ENCODE measurements at regions not wholly inside any gene's neighbourhood (a gene's known extent, or its start where the extent isn't known, plus 50 kb on each side); places are given as distances from the start of the nearest gene placed in this dataset.

DNA sequence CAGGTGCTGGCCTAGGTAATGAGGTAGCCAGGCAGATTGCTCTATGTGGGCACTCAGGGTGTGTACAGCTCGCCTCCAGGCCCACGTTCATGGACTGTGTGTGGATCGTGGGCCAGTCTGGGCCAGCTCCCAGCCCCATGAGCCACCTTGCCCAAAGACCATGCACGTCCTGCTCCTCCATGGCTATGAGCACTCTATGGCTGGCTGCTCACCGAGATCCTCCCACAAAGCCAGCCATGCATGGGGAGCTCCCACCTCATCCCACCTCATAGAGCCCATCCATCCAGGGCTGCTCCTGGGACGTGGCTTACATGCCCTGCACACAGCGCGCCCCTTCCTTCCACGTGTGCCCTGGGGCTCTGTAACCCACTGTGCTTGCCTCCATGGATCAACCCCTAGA, 262.5 kb upstream of the IRX1 start:
- in situ Hi-C loops (cut with MboI) = no loop called here

GRCh38 chr5:3331819-3332218, 263.8 kb upstream of the IRX1 start:
- H2AFZ ChIP-seq = no peak overlapping the region
- 69 to 80% methylated on average over 6 of the region's 6 CpGs for WGBS, 2 experiments (ENCODE audit: low coverage in 1 of 2, low lambda C conversion rate in 2 of 2, missing lambda C conversion rate in 2 of 2)
- H3K4me2 ChIP-seq (ENCODE audit: unreplicated experiment) = no peak overlapping the region
- H3K27ac ChIP-seq = no peak overlapping the region
- H3K27me3 ChIP-seq (replicated peaks; ENCODE audit: insufficient read depth) = no peaks in the 10 kb centered on the region
- no peak for TF ChIP-seq EZH2phosphoT487 (IDR thresholded peaks at IDR 0.05; ENCODE audit: insufficient read depth, low read depth)
- no peak for TF ChIP-seq EZH2 (IDR thresholded peaks at IDR 0.05; ENCODE audit: insufficient read depth, poor library complexity, severe bottlenecking)
- no peaks in the 10 kb centered on the region for H4K20me1 ChIP-seq (ENCODE audit: insufficient read depth)
- in situ Hi-C loops (cut with MboI) = no loop called here
- no peaks in the 10 kb centered on the region for H3K9me3 ChIP-seq (ENCODE audit: low read depth)
- no peak overlapping the region for H3K4me3 ChIP-seq
- no peaks in the 10 kb centered on the region for H3K79me2 ChIP-seq (ENCODE audit: insufficient read depth)
- no peaks in the 10 kb centered on the region for H3K36me3 ChIP-seq (ENCODE audit: low read depth)
- H3F3A ChIP-seq (ENCODE audit: insufficient read depth) = no peaks in the 10 kb centered on the region
- DNase-seq = no peak
- no peaks in the 10 kb centered on the region for H3K9me2 ChIP-seq (ENCODE audit: insufficient read depth)
- no peaks in the 10 kb centered on the region for H3K4me1 ChIP-seq (ENCODE audit: insufficient read depth)
- H3K9ac ChIP-seq = no peak overlapping the region

More for the DNA sequence above, 262.5 kb upstream of the IRX1 start:
- H3K4me1 ChIP-seq (ENCODE audit: insufficient read depth) = no peaks in the 10 kb centered on the region
- no peaks in the 10 kb centered on the region for H3K9me2 ChIP-seq (ENCODE audit: insufficient read depth)
- no peak overlapping the region for H3K27ac ChIP-seq
- no peak for DNase-seq
- H3K4me3 ChIP-seq = no peak overlapping the region
- H3K36me3 ChIP-seq (ENCODE audit: low read depth) = no peaks in the 10 kb centered on the region
- H3F3A ChIP-seq (ENCODE audit: insufficient read depth) = no peaks in the 10 kb centered on the region
- no peaks in the 10 kb centered on the region for H4K20me1 ChIP-seq (ENCODE audit: insufficient read depth)
- H2AFZ ChIP-seq = no peak overlapping the region
- no peaks in the 10 kb centered on the region for H3K27me3 ChIP-seq (replicated peaks; ENCODE audit: insufficient read depth)
- no peaks in the 10 kb centered on the region for H3K79me2 ChIP-seq (ENCODE audit: insufficient read depth)
- no peak overlapping the region for H3K4me2 ChIP-seq (ENCODE audit: unreplicated experiment)
- H3K9me3 ChIP-seq (ENCODE audit: low read depth) = no peaks in the 10 kb centered on the region
- WGBS, 2 experiments (ENCODE audit: low coverage in 1 of 2, low lambda C conversion rate in 2 of 2, missing lambda C conversion rate in 2 of 2) = 69 to 72% methylated on average over 8 to 9 of the region's 9 CpGs
- no peak overlapping the region for H3K9ac ChIP-seq
- TF ChIP-seq EZH2phosphoT487 (IDR thresholded peaks at IDR 0.05; ENCODE audit: insufficient read depth, low read depth) = no peak
- no peak for TF ChIP-seq EZH2 (IDR thresholded peaks at IDR 0.05; ENCODE audit: insufficient read depth, poor library complexity, severe bottlenecking)

DNA sequence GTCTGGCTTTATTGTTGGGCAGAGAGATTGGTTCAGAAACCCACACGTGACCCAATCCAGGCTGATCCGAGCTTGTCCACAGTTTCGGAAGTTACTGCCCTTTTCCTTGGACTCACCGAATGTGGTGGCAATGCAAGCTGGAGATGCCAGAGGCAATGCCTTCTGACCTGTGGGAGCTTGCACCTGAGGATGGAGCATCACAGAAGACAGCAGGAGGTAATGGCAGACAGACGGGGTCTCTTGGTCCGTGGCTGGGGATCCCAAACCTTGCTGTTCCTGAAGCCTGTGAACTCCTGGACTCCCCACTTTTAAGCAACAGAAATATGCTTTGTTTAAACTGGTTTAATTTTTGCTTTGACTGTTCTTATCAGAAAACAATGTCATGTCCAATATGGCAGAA, 265.2 kb upstream of the IRX1 start:
- Histone ChIP-seq H3K27me3 (replicated peaks; ENCODE audit: insufficient read depth) (no peaks in the 10 kb centered on the region), H3K4me2 (ENCODE audit: unreplicated experiment) (no peak overlapping the region), H3K36me3 (ENCODE audit: low read depth) (no peaks in the 10 kb centered on the region), H3K4me3 (no peak overlapping the region), H3K9me2 (ENCODE audit: insufficient read depth) (no peaks in the 10 kb centered on the region), H3K9ac (no peak overlapping the region), H2AFZ (no peak overlapping the region), H3K4me1 (ENCODE audit: insufficient read depth) (peaks cover 4% of the 10 kb centered on the region; the same call in 1 of the 2 replicates), H3K27ac (no peak overlapping the region), H3K9me3 (ENCODE audit: low read depth) (no peaks in the 10 kb centered on the region), H4K20me1 (ENCODE audit: insufficient read depth) (no peaks in the 10 kb centered on the region), H3F3A (ENCODE audit: insufficient read depth) (no peaks in the 10 kb centered on the region), H3K79me2 (ENCODE audit: insufficient read depth) (no peaks in the 10 kb centered on the region)
- in situ Hi-C loops (cut with MboI) = no loop called here
- WGBS, 2 experiments (ENCODE audit: low coverage in 1 of 2, low lambda C conversion rate in 2 of 2, missing lambda C conversion rate in 2 of 2) = 66 to 70% methylated on average over 6 of the region's 6 CpGs
- no peak for TF ChIP-seq EZH2 (IDR thresholded peaks at IDR 0.05; ENCODE audit: insufficient read depth, poor library complexity, severe bottlenecking)
- no peak for TF ChIP-seq EZH2phosphoT487 (IDR thresholded peaks at IDR 0.05; ENCODE audit: insufficient read depth, low read depth)
- no peak for DNase-seq

GRCh38 chr5:3329427-3329826, 266.2 kb upstream of the IRX1 start:
- Histone ChIP-seq H3K27me3 (replicated peaks; ENCODE audit: insufficient read depth) (no peaks in the 10 kb centered on the region), H3K27ac (no peak overlapping the region), H3K9ac (no peak overlapping the region), H3K9me2 (ENCODE audit: insufficient read depth) (no peaks in the 10 kb centered on the region), H3F3A (ENCODE audit: insufficient read depth) (no peaks in the 10 kb centered on the region), H3K36me3 (ENCODE audit: low read depth) (no peaks in the 10 kb centered on the region), H3K4me3 (no peak overlapping the region), H3K9me3 (ENCODE audit: low read depth) (no peaks in the 10 kb centered on the region), H3K4me2 (ENCODE audit: unreplicated experiment) (no peak overlapping the region), H2AFZ (no peak overlapping the region), H3K79me2 (ENCODE audit: insufficient read depth) (no peaks in the 10 kb centered on the region), H3K4me1 (ENCODE audit: insufficient read depth) (peaks cover 7% of the 10 kb centered on the region; the same call in 1 of the 2 replicates), H4K20me1 (ENCODE audit: insufficient read depth) (no peaks in the 10 kb centered on the region)
- TF ChIP-seq EZH2 (IDR thresholded peaks at IDR 0.05; ENCODE audit: insufficient read depth, poor library complexity, severe bottlenecking) = no peak
- no peak for TF ChIP-seq EZH2phosphoT487 (IDR thresholded peaks at IDR 0.05; ENCODE audit: insufficient read depth, low read depth)
- DNase-seq = no peak
- WGBS, 2 experiments (ENCODE audit: low coverage in 1 of 2, low lambda C conversion rate in 2 of 2, missing lambda C conversion rate in 2 of 2) = 77 to 92% methylated on average over 4 of the region's 4 CpGs
- in situ Hi-C loops (cut with MboI) = no loop called here

- in situ Hi-C loops (cut with MboI) = no loop called here
- no peak for DNase-seq
- Histone ChIP-seq H3F3A (ENCODE audit: insufficient read depth) (no peaks in the 10 kb centered on the region), H3K27ac (no peak overlapping the region), H3K36me3 (ENCODE audit: low read depth) (no peaks in the 10 kb centered on the region), H3K9ac (no peak overlapping the region), H2AFZ (no peak overlapping the region), H4K20me1 (ENCODE audit: insufficient read depth) (no peaks in the 10 kb centered on the region), H3K9me2 (ENCODE audit: insufficient read depth) (no peaks in the 10 kb centered on the region), H3K9me3 (ENCODE audit: low read depth) (no peaks in the 10 kb centered on the region), H3K79me2 (ENCODE audit: insufficient read depth) (no peaks in the 10 kb centered on the region), H3K4me1 (ENCODE audit: insufficient read depth) (peaks cover 7% of the 10 kb centered on the region; the same call in 1 of the 2 replicates), H3K4me3 (no peak overlapping the region), H3K27me3 (replicated peaks; ENCODE audit: insufficient read depth) (no peaks in the 10 kb centered on the region), H3K4me2 (ENCODE audit: unreplicated experiment) (no peak overlapping the region)
- no peak for TF ChIP-seq EZH2 (IDR thresholded peaks at IDR 0.05; ENCODE audit: insufficient read depth, poor library complexity, severe bottlenecking)
- 80 to 85% methylated on average over 9 of the region's 9 CpGs for WGBS, 2 experiments (ENCODE audit: low coverage in 1 of 2, low lambda C conversion rate in 2 of 2, missing lambda C conversion rate in 2 of 2)
Observed at GRCh38 chr5:3326841-3327232, 268.8 kb upstream of the IRX1 start.

Data from GM23248 (cell line).